Head of caudate nucleus (tissue), 42 donors: ENCODE measurements at regions not wholly inside any gene's neighbourhood (a gene's known extent, or its start where the extent isn't known, plus 50 kb on each side); places are given as distances from the start of the nearest gene placed in this dataset.
"Not testable (repeated sequence)": the region's sequence is repeated elsewhere in the genome, so short reads cannot be mapped to it uniquely, and the experiment has no call there.

ENCODE experiments used
- DNase-seq, 42 donors: peaks; one replicate each; pipeline versions ENCODE4 v3.0.0 to v3.0.0-alpha.2; 2020 to 2021; ENCODE audit warnings: mixed read lengths in 7 of 42
- intact Hi-C: fragments of 100-400 bp; cut with DNase I; formaldehyde crosslinking; loops from one replicate; pipeline ENCODE4 v1.15.0; 2022

DNA sequence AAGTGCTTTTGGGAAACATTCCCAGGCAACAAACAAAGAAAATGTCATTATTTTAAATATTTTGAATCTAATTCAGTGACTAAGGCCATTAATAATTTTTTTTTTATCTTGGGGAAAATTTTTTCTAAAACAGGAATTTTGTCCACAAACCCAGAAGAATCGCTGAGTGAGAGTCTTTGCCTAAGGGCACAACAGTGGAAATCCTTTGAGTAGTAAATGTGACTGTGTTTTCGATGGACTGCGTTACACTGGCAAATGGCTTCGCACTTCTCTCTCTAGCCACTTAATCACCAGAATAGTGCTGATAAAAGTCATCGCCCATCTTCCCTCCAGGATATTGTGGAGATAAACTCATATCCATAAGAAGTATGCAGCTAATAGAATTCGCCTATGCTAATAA, 430.3 kb upstream of the AKR1E2 start:
- intact Hi-C loops = no loop called here

DNA sequence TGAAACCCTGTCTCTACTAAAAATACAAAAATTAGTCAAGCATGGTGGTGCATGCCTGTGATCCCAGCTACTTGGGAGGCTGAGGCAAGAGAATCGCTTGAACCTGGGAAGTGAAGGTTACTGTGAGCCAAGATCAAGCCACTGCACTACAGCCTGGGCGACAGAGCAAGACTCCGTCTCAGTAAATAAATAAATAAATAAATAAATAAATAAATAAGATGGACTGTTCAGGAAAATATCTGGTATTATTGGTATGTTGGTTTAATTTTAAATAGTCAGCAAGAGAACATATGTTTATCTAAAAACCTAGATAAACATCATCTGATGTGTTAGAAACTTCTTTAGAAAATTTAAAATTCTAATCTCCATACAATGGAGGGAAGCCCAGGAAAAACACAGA, 431.6 kb upstream of the AKR1E2 start:
- intact Hi-C loops, DNase-seq: not testable (repeated sequence)

More for the DNA sequence above, 430.3 kb upstream of the AKR1E2 start:
- DNase-seq = no peak

DNA sequence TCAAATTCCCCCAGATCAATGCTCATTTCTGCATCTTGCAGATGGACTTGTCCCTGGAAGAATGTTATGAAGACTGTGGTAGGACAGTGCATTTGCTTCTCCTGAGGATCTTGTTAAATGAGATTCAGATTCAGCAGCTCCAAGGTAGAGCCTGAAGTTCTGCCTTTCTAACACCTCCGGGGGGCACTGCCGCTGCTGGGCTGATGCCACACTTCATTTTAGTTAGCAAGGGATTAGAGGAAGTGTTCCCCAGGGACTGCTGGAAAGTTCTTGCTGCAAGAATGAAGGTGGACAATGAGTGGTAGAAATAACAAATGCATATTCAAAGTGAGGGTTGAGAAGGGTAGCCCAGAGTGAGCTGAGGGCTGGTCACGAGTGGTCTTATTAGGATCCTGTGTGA, 434.3 kb upstream of the AKR1E2 start:
- intact Hi-C loops = no loop called here
- no peak for DNase-seq

DNA sequence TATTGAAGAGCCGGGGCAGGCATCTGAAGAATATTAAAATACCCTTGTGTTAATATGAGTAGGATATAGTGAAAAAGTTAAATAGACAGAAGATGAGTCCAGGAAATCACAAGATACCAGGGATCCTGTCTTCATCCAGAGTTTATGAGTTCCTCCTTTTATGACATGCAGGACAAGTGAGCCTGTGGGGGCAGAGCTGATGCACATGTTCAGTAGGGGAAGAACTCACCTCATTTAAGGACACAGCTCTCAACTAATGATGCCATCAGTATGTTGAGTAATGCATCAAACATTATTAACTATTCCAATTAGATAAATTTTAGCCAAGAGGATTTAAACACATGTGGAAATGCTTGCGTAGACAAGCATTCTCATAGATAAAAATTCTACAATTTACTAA, 435.8 kb upstream of the AKR1E2 start:
- intact Hi-C loops = no loop called here
- no peak for DNase-seq

DNA sequence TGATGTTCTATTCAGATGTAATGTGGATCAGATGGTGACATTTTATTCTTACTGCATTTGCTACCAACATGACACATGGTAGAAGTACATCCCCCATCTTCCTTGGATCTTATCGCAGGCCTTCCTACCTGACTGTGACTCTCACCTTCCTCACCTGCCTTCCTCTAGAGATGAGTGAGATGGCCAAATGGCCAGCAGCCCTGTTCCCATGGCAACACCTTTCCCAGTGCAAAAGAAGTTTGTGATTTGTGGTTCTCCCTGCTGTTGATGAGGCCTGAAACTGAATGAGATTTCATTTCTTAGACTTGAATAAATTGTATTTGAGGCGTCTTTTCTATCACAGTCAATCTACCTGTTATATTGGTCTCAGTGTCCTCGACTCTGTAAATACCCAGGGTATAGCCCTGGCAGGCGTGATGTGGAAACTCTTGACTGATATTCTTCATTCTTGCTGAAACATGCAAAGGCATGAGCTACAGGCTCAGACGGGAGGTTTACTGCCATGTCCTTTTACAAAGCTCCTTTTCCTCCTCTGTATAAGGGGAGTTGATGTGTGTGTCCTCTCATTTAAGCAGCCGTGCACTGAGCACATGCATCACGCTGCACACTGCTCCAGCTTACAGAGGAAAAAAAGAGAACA, 440.7 kb upstream of the AKR1E2 start:
- intact Hi-C loops = no loop called here
- no peak for DNase-seq

DNA sequence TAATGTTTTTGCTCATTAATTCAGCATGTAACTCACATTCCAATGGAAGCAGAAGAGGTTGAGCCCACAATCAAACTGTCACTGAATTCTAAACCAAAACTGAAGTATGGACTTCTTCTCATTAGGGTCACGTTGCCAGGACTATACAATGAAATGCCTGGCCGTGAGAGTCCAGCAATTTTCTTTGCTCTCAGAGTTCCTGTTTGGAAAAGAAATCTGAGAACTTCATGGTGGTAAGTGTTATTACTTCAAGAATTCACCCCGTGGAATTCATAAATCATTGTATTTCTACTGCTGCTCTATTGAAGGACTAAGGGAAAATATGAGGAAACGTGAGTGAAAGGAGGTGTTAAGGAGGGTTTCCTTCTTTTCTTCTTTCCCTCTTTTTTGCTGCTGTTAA, 441.8 kb upstream of the AKR1E2 start:
- intact Hi-C loops = no loop called here
- no peak for DNase-seq

DNA sequence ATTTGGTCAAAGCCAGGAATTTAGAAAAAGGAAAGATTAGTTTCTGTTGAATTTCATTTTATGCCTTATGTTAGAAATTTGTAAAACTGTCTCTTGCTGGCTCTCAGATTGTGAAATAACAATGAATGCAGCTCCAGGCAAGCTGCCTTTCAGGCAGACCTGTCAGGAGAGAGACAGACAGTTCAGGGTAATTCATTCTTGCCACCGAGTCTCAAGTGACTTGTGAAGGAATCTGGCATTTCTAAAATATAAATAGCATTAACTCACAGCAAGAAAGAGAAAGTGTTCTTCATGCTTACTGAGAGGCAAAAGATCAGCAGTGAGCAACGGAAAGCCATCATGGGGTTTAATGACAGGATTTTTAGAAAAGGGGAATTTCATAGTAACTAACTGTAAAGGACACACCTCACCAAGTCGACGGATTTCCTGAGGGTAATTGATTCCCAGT, 442.3 kb upstream of the AKR1E2 start:
- intact Hi-C loops = no loop called here
- peak in 3 of 42 donors; percentile 5 to 35 (median 11) for DNase-seq

DNA sequence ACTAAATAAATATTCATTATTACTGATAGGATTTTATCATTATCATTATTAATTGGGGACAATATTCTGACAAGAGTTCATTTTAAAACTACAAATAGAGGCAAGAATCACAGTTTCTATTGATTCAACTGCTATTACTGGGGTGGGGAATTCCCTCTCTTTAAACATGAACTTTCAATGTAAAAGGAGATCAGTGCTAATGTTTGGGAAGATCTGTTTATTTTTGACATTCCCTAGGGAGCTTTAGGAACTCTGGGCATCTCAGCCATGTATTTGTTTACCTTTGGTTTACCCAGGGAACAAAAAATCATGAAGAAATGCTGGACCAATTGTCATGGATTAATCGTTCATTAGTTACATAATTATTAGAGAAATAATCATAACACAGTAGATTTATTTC, 443.2 kb upstream of the AKR1E2 start:
- intact Hi-C loops = no loop called here

DNA sequence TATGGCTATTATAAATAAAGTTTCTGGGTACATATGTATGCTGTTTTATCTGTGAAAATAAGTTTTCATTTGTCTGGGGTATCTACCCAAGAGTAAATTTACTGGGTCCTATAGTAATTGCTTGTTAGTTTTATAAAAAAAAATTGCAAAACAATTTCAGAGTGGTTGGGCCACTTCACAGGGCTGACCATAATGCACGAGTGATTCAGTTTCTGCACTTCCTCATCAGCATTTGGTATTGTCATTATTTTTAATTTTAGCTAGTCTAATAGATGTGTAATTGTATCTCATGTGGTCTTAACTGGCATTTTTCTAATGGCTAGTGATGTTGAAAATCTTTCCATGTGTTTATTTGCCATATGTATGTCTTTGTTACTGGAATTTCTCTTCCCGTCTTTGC, 452.4 kb upstream of the AKR1E2 start:
- no peak for DNase-seq
- intact Hi-C loops = no loop called here

More for the DNA sequence above, 443.2 kb upstream of the AKR1E2 start:
- no peak for DNase-seq

DNA sequence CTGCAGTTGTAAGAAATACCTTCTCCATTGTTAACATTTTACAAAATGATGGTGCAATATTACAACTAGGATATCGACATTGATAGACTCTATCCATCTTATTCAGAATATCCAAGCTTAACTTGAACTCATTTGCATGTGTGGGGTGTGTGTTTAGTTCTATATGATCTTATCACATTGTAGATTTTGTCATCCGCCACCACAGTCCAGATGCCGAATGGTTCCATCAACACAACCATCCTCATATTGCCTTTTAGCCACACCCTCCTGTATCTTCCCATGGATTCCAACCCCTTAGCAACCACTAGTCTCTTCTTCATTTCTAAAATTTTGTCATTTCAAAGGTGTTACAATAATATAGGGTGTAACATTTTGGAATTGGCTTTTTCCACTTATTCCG, 452.9 kb upstream of the AKR1E2 start:
- intact Hi-C loops = no loop called here

DNA sequence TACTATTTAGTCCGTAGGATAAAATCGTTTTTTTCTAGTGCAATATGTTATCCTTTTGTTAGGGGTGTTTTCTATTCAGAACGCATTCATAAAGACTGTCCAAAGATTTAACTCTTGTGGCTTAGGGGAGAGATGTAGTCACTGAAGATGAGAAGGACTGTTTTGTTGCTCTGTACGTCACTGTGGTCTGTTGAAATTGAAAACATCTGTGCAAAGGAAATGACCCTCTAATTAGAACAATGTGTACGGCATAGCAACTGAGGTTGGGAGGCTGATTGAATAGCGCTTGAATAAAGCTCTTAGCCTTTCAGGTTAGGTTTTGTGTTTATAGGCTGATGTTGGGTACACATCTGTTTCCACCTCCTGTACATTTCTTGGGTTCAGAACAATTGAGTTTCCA, 453.4 kb upstream of the AKR1E2 start:
- intact Hi-C loops = no loop called here
- DNase-seq = no peak

More for the DNA sequence above, 452.9 kb upstream of the AKR1E2 start:
- DNase-seq = no peak

DNA sequence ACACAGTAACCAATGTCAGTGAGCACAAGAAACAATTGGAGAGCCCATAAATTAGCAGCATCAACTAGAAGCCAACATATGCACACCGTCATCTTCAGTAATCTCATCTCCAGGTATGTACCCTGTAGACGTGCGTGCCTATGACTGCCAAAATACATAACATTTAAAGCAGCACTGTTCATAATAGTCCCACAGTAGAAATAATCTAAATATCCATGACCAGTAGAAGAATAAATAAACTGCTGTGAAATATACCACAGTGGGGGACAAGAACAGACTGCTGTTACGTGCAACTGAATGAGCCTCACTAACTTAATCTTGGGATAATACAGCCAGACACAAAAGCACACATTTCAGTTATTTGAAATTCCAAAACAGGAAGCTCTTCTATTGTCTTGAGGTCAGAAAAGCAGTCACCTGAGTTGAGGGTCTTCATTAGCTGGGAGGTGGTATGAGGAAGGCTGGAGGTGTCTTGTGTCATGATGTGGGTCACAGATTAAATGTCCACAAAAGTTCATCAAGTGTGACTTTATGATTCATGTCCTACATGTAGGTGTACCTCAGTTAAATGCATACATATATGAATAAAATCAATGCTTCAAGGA, 454.2 kb upstream of the AKR1E2 start:
- no peak for DNase-seq
- intact Hi-C loops = no loop called here

DNA sequence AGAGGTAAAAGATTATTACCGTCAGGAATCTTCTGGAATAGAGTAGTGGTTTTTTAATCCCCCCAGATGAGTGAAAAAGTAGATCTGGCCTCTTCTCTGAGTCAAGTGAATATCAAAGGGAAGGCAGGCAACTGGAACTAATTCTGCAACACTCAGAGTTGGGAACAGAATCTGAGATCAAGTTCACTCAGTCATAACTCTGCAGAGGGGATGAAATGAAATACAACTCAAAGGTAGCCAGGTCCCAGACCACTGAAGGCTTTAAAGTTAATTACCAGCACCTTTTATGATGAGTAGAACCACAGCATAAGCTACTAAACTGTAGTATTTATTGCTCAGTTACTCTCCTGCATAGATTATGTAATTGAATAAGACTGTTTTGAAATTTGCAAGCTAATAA, 455.6 kb upstream of the AKR1E2 start:
- intact Hi-C loops = no loop called here
- DNase-seq = no peak

DNA sequence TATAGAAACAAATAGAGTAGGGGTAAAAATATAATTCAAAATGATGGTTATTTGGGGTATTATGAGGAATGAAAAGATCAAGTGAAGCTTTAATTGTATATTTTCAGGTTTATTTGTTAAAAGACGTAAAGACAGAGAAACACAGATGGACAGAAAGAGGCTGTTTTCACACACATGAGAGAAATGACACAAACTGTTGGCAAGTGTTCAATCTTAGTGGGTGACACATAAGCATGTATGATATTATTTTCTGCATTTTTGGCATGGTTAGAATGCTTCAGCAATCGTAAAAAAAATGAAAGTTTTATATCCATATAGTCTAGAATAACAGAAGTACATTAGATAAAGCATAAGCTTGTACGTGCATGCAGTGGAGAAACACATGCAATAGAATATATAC, 464.4 kb upstream of the AKR1E2 start:
- intact Hi-C loops = no loop called here
- DNase-seq = no peak

DNA sequence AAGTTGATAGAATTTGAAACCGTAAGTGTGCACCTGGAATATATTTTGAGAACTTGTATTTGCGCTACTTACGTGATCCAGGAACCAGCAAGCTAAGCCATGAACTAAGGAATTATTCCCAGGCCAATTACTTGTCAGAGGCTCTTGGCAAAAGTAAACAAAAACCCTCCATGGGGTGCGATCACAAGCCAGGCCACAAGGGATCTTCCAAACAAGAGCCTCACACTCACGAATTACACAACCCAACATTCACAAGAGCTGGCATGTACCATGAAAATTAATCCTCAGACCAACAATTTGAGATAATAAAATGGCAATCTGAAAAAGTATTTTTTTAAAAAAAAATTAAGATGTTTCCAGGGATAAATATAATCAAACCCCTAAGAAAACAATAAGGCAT, 467.0 kb upstream of the AKR1E2 start:
- DNase-seq = no peak
- intact Hi-C loops = no loop called here

DNA sequence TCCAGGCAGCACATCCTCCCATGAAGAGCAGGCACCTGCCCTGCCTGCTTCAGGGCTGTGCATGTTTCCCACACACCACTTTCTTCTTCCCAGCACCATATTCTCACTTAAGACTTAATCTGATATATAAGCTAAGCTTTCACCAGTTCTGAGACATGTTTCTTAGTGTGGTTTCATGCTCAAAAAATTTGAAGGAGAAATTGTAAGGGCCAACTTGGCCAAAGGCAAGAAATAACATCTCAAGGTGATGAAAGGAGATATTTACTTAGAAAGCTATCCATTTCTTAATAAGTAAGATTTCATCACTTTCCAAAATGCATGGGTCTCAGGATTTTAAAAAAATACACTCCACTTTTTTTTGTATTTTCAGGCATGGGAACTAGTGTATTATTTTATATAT, 468.1 kb upstream of the AKR1E2 start:
- intact Hi-C loops = no loop called here
- no peak for DNase-seq

DNA sequence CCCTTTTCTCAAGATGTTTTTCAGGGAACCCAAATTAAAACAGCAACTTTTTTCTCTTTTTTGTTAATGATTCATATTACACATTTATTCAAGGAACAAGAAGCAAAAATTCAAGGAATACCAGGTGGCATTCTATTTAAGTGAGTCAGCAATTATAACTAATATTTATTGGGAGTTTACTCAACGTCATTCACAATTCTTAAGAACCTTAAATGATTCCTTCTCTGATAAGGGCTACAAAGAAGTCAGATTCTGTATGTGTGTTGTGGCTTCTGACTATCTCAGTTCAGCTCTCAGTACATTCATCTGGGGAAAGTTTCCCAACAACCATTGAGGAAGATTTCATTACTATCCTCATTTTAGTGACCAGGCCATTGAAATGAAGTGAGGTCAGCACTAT, 470.7 kb upstream of the AKR1E2 start:
- intact Hi-C loops = no loop called here
- no peak for DNase-seq

DNA sequence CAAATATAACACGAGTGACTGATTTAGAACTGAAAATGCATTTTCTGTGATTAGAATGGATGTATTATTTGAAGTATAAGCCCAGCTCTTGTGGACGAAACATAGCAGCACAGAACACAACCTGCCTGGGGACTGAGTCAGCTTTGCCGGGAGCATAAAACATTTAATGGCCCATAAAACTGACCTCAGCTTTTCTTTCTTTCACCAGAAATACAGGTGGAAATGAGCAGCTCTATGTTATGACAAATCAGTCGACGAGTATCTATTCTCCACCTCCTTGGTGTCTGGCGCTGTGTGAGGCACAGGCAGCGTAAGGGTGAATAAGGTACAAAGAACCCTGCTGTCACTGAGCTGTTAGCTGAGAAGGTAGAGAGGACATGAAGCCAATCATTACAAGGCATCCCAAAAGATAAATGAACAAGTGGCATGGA, 471.6 kb upstream of the AKR1E2 start:
- DNase-seq = no peak
- intact Hi-C loops = no loop called here

DNA sequence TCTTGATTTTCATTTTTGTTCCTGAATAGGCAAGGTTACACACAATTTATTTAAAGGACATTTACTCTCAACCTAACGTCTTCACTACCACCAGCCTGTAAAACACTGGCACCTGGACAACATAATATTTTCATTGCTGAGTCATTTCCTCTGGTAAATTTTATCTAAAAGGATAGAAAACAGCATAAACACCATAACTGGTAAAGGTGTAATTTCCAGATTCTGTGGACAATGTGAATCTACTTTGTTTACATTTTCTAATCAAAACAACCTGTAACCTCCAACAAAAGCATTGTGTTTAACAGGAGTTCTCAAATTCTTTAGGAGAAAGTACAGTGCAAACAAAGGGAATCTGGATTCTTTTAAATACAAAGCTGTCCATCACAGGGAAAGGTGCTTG, 472.0 kb upstream of the AKR1E2 start:
- no peak for DNase-seq
- intact Hi-C loops = no loop called here

DNA sequence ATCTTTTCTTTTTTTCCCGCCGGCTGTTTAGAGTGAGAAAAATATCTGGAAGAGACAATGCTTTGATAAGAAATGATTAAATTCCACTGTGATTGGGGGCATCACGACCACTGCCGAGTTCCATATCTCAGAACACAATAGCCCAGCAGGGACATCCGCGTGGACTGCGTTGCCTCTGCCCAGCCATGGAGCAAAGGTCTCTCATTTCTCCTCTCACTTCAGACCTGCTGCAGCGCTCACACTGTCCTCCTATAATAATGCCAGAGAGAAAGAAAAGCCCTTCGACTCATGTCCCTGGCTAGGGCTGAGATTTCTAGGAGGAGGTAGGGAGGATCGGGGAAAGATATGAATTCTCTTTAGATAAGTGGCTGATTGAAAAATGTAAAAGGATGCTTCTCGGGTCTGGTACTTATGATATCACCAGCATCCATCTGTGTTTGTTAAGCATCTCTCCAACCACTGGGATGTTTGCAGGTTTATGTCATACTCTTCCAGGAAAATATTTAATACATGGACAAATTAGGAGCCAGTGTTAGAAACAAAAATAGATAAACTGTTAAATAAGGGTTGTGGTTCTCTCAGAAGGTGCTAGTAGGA, 472.9 kb upstream of the AKR1E2 start:
- DNase-seq = no peak
- intact Hi-C loops = no loop called here

DNA sequence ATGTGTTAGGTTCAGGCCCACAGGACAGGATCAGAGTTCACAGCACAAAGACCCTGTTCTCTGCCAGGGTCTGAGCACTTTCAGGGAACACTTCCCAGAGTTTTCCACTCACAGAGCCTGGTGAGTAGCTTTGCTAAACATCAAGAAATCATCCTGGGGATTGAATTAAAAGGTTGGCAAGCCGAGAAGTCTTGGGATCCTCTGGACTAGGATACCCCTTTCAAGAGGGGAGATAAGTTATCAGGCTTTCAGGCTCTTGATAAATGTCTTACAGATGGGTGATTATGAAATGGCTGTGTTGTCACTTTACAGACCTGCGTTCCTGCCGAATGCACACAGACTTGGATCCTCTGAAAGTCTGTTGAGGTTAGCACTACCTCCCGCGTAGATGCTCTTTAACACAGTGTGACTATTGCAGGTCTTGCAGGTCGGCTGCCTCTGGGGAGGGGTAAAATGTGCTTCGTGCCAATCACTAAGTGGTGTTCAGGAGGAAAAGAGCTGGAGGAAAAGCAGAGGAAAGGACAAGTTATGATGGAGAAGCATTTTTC, 473.5 kb upstream of the AKR1E2 start:
- DNase-seq = no peak
- intact Hi-C loops = no loop called here
